K562 (cell line): ENCODE measurements at regions not wholly inside any gene's neighbourhood (a gene's known extent, or its start where the extent isn't known, plus 50 kb on each side); places are given as distances from the start of the nearest gene placed in this dataset.

Source experiments
- ASH1L ChIP-seq: fragments of 450-650 bp; IDR thresholded peaks from 2 replicates; pipeline ENCODE4 v1.6.1; 2018; ENCODE audit warnings: borderline replicate concordance, mild to moderate bottlenecking, low read depth; ENCODE audit not compliant: partially characterized antibody
- CBX1 ChIP-seq: sonication (generic); IDR thresholded peaks from 2 replicates; pipeline ENCODE4 v1.6.1; 2016; ENCODE audit warnings: antibody characterized with exemption, low read depth, mild to moderate bottlenecking
- HMGN3 ChIP-seq: IDR thresholded peaks from 2 replicates; pipeline ENCODE4 v1.6.1; 2011; ENCODE audit warnings: borderline replicate concordance, low read depth, mild to moderate bottlenecking, mixed read lengths, low read length; ENCODE audit not compliant: insufficient read length; ENCODE audit errors: extremely low read depth
- LEF1 ChIP-seq: fragments of 450-650 bp; IDR thresholded peaks from 2 replicates; pipeline ENCODE4 v1.6.1; 2016; ENCODE audit warnings: mild to moderate bottlenecking
- MEIS2 ChIP-seq: fragments of 450-650 bp; IDR thresholded peaks from 2 replicates; pipeline ENCODE4 v1.6.1; 2014; ENCODE audit warnings: mild to moderate bottlenecking; ENCODE audit not compliant: partially characterized antibody
- NRF1 ChIP-seq, 2 experiments: fragments of 450-650 bp; IDR thresholded peaks in 1 of 2; conservative IDR thresholded peaks in 1 of 2; 2 replicates each; pipeline ENCODE4 v1.6.1; 2014; ENCODE audit warnings: mild to moderate bottlenecking in 2 of 2
- PCBP2 ChIP-seq: fragments of 200-400 bp; formaldehyde crosslinking; IDR thresholded peaks from 2 replicates; pipeline ENCODE4 v1.6.1; 2018; ENCODE audit warnings: low read length, low read depth, mild to moderate bottlenecking, moderate library complexity; ENCODE audit not compliant: poor library complexity, severe bottlenecking
- POLR2A ChIP-seq: fragments of 450-650 bp; conservative IDR thresholded peaks from 2 replicates; pipeline ENCODE4 v1.6.1; 2016
- RCOR1 ChIP-seq, 2 experiments: IDR thresholded peaks; 2 replicates each; pipeline ENCODE4 v1.6.1; 2012; ENCODE audit warnings: low read depth in 2 of 2, low read length in 2 of 2, borderline replicate concordance in 1 of 2, improper control_type of control experiment in 1 of 2
- SRSF3 ChIP-seq: fragments of 200-400 bp; formaldehyde crosslinking; IDR thresholded peaks from 2 replicates; pipeline ENCODE4 v1.6.1; 2016; ENCODE audit warnings: mild to moderate bottlenecking, low read length, moderate library complexity; ENCODE audit not compliant: insufficient read depth
- TAL1 ChIP-seq: fragments of 450-650 bp; IDR thresholded peaks from 2 replicates; pipeline ENCODE4 v1.6.1; 2016; ENCODE audit warnings: mild to moderate bottlenecking
- YY1 ChIP-seq, 3 experiments: IDR thresholded peaks; 2 replicates each; pipeline ENCODE4 v1.6.1; 2011; ENCODE audit warnings: low read length in 2 of 3, mild to moderate bottlenecking in 2 of 3, moderate library complexity in 2 of 3, borderline replicate concordance in 1 of 3, control low read depth in 1 of 3, low read depth in 1 of 3; ENCODE audit not compliant: insufficient read depth in 3 of 3, insufficient replicate concordance in 2 of 3, control insufficient read depth in 1 of 3, insufficient read length in 1 of 3; ENCODE audit errors: extremely low read depth in 1 of 3
- ZNF143 ChIP-seq: sonication (generic); formaldehyde crosslinking; IDR thresholded peaks from 2 replicates; pipeline ENCODE4 v1.9.0; 2022; ENCODE audit warnings: mild to moderate bottlenecking, missing genetic modification reagents
- ZNF274 ChIP-seq: IDR thresholded peaks from 2 replicates; pipeline ENCODE4 v1.6.1; 2011; ENCODE audit warnings: low read depth, mild to moderate bottlenecking, low read length, moderate library complexity, borderline replicate concordance
- ZNF707 ChIP-seq: fragments of 250-450 bp; sonication (Bioruptor Pico); conservative IDR thresholded peaks from 2 replicates; pipeline ENCODE4 v1.8.0; 2022; ENCODE audit warnings: inconsistent platforms, mild to moderate bottlenecking, moderate library complexity
- TF ChIP-seq, protein P1 (sequence below): sonication (generic); formaldehyde crosslinking; IDR thresholded peaks from 2 replicates; pipeline ENCODE4 v1.8.0; 2022; ENCODE audit warnings: missing genetic modification reagents, mild to moderate bottlenecking, moderate library complexity, borderline replicate concordance
- TF ChIP-seq, protein P2 (sequence below): sonication (generic); formaldehyde crosslinking; IDR thresholded peaks from 2 replicates; pipeline ENCODE4 v1.8.0; 2022; ENCODE audit warnings: mild to moderate bottlenecking, missing genetic modification reagents, borderline replicate concordance
- TF ChIP-seq, protein P3 (sequence below): sonication (generic); formaldehyde crosslinking; IDR thresholded peaks from 2 replicates; pipeline ENCODE4 v1.8.1; 2023; ENCODE audit warnings: mild to moderate bottlenecking, missing genetic modification reagents

DNA sequence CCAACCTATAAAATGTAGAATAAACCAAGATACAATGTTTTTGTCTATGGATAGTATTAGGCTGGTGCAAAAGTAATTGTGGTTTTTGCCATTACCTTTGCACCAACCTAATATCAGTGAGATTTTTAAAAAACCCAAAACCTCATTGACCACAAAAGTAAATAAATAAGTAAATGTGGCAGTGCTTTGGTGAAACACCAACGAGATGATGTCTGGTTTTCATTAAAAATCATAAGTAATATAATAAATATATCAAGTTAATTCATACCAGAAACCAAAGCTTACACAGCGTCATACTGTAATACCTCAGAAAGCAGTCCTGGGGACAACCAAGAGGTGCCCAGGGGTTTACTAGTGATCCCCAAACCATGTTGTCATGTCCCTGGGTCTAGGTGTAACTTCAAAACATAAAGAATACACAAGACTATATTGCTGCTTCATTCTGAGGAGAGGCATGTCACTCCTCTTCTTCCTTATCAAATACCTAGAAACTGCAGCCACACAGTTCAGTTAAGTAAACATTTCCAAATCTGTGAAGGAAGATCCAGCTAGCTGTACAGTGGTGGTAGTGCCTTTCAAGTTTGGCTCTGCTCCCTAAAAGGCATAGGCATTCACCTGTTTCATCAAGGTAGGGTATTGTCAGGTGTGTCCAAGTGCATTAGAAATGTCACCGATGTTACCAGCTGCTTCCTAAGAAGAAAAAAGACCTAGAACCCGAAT lies 51.6 kb upstream of the ZC3H11B start (continued):
- TF ChIP-seq, protein P1, sequence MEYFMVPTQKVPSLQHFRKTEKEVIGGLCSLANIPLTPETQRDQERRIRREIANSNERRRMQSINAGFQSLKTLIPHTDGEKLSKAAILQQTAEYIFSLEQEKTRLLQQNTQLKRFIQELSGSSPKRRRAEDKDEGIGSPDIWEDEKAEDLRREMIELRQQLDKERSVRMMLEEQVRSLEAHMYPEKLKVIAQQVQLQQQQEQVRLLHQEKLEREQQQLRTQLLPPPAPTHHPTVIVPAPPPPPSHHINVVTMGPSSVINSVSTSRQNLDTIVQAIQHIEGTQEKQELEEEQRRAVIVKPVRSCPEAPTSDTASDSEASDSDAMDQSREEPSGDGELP (CRISPR knock-in tag): no peak
- TF ChIP-seq LEF1 (no peak), TAL1 (peak; percentile 29), ZNF707 (no peak), MEIS2 (peak; percentile 23), HMGN3 (no peak), ZNF274 (no peak), ZNF143 (CRISPR knock-in tag) (no peak), PCBP2 (no peak), YY1 (IDR thresholded peaks at IDR 0.05; ENCODE audit: borderline replicate concordance in 1 of 3, control insufficient read depth in 1 of 3, extremely low read depth in 1 of 3, insufficient read depth in 3 of 3, insufficient read length in 1 of 3, insufficient replicate concordance in 2 of 3, low read depth in 1 of 3, low read length in 2 of 3) (no peak), CBX1 (no peak), SRSF3 (no peak), RCOR1 (IDR thresholded peaks at IDR 0.05; ENCODE audit: borderline replicate concordance in 1 of 2, low read depth in 2 of 2, low read length in 2 of 2) (0 out of 4 replicates have a peak, but pooled peaks of 1 of the 2 experiments have one; percentile 17), NRF1 (conservative IDR thresholded peaks at IDR 0.05 in 1 of 2, IDR thresholded peaks at IDR 0.05 in 1 of 2) (no peak), POLR2A (no peak), ASH1L (no peak)
- TF ChIP-seq, protein P2, sequence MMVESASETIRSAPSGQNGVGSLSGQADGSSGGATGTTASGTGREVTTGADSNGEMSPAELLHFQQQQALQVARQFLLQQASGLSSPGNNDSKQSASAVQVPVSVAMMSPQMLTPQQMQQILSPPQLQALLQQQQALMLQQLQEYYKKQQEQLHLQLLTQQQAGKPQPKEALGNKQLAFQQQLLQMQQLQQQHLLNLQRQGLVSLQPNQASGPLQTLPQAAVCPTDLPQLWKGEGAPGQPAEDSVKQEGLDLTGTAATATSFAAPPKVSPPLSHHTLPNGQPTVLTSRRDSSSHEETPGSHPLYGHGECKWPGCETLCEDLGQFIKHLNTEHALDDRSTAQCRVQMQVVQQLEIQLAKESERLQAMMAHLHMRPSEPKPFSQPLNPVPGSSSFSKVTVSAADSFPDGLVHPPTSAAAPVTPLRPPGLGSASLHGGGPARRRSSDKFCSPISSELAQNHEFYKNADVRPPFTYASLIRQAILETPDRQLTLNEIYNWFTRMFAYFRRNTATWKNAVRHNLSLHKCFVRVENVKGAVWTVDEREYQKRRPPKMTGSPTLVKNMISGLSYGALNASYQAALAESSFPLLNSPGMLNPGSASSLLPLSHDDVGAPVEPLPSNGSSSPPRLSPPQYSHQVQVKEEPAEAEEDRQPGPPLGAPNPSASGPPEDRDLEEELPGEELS (CRISPR knock-in tag): no peak
- TF ChIP-seq, protein P3, sequence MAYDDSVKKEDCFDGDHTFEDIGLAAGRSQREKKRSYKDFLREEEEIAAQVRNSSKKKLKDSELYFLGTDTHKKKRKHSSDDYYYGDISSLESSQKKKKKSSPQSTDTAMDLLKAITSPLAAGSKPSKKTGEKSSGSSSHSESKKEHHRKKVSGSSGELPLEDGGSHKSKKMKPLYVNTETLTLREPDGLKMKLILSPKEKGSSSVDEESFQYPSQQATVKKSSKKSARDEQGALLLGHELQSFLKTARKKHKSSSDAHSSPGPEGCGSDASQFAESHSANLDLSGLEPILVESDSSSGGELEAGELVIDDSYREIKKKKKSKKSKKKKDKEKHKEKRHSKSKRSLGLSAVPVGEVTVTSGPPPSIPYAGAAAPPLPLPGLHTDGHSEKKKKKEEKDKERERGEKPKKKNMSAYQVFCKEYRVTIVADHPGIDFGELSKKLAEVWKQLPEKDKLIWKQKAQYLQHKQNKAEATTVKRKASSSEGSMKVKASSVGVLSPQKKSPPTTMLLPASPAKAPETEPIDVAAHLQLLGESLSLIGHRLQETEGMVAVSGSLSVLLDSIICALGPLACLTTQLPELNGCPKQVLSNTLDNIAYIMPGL (CRISPR knock-in tag): no peak
